B cell (primary cell): ENCODE measurements at regions not wholly inside any gene's neighbourhood (a gene's known extent, or its start where the extent isn't known, plus 50 kb on each side); places are given as distances from the start of the nearest gene placed in this dataset.

Experiments
- ATAC-seq: fragments of 200-7000 bp; cut with Tn5 transposase; one replicate; pipeline ENCODE4 v1.10.0; 2021; ENCODE audit warnings: low read depth, mild to moderate bottlenecking, moderate number of reproducible peaks, moderate library complexity
- CTCF ChIA-PET: fragments of 350-600 bp; sonication (Branson Sonifier 250); formaldehyde crosslinking; loops from one replicate; lab custom pipeline; 2021; ENCODE audit warnings: antibody characterized with exemption, inconsistent platforms; lab: Charles Lee
- POLR2A ChIA-PET: fragments of 350-600 bp; sonication (Branson Sonifier 250); formaldehyde crosslinking; loops from one replicate; lab custom pipeline; 2021; ENCODE audit warnings: antibody characterized with exemption; lab: Charles Lee
- DNase-seq: peaks from one replicate; pipeline ENCODE4 v3.0.0; 2013
- H2AFZ ChIP-seq: 2 replicates; pipeline ENCODE4 v1.6.1; 2012; ENCODE audit warnings: mild to moderate bottlenecking, low read depth, low read length; ENCODE audit not compliant: insufficient read depth, poor library complexity, severe bottlenecking
- H3K27ac ChIP-seq, 2 donors: 1 replicate in 1 of 2; 2 replicates in 1 of 2; pipeline ENCODE4 v1.5.1; 2012 to 2013; ENCODE audit warnings: low read length in 2 of 2, mild to moderate bottlenecking in 2 of 2, moderate library complexity in 1 of 2
- H3K27me3 ChIP-seq, 4 experiments: fragments of 200-600 bp in 1 of 4; sonication (generic) in 1 of 4; replicated peaks in 1 of 4; 1 replicate in 2 of 4; 2 replicates in 2 of 4; pipeline versions ENCODE4 v1.6.1 to v1.7.0; 2013 to 2016; ENCODE audit warnings: low read length in 3 of 4, mild to moderate bottlenecking in 2 of 4, mixed read lengths in 1 of 4, moderate library complexity in 1 of 4; ENCODE audit not compliant: insufficient read depth in 4 of 4, control insufficient read depth in 3 of 4; ENCODE audit errors: control extremely low read depth in 1 of 4
- H3K36me3 ChIP-seq, 2 experiments: replicated peaks in 1 of 2; 1 replicate in 1 of 2; 2 replicates in 1 of 2; pipeline versions ENCODE4 v1.6.1 to v1.7.1; 2013; ENCODE audit warnings: low read length in 1 of 2; ENCODE audit not compliant: insufficient read depth in 2 of 2, control insufficient read depth in 1 of 2; ENCODE audit errors: control extremely low read depth in 1 of 2, extremely low read depth in 1 of 2
- H3K4me1 ChIP-seq, 2 donors: fragments of 200-600 bp in 1 of 2; sonication (generic) in 1 of 2; 1 replicate in 1 of 2; 2 replicates in 1 of 2; pipeline versions ENCODE4 v1.5.1 to v1.6.1; 2013 to 2017; ENCODE audit warnings: low read length in 2 of 2; ENCODE audit not compliant: control insufficient read depth in 2 of 2, insufficient read depth in 2 of 2
- H3K4me2 ChIP-seq: replicated peaks from 2 replicates; pipeline ENCODE3; 2012; ENCODE audit warnings: mild to moderate bottlenecking, low read depth, low read length; ENCODE audit not compliant: poor library complexity, severe bottlenecking
- H3K4me3 ChIP-seq, 5 experiments: fragments of 200-600 bp in 1 of 5; sonication (generic) in 1 of 5; 1 replicate in 3 of 5; 2 replicates in 2 of 5; pipeline versions ENCODE4 v1.5.1 to v1.7.0; 2011 to 2016; ENCODE audit warnings: low read length in 4 of 5, mild to moderate bottlenecking in 4 of 5, low read depth in 2 of 5, control low read depth in 1 of 5, moderate library complexity in 1 of 5; ENCODE audit not compliant: insufficient read depth in 1 of 5; ENCODE audit errors: control extremely low read depth in 1 of 5, extremely low read depth in 1 of 5
- H3K79me2 ChIP-seq: fragments of 200-600 bp; sonication (generic); one replicate; pipeline ENCODE4 v1.6.0; 2016; ENCODE audit warnings: low read length; ENCODE audit not compliant: control insufficient read depth, insufficient read depth
- H3K9ac ChIP-seq: fragments of 200-600 bp; sonication (generic); 2 replicates; pipeline ENCODE4 v1.6.1; 2017; ENCODE audit warnings: mild to moderate bottlenecking, low read length, moderate library complexity
- H3K9me3 ChIP-seq, 3 donors: one replicate each; pipeline versions ENCODE4 v1.6.1 to v1.7.1; 2013; ENCODE audit warnings: low read length in 2 of 3; ENCODE audit not compliant: control insufficient read depth in 2 of 3, insufficient read depth in 1 of 3; ENCODE audit errors: control extremely low read depth in 1 of 3
- H4K20me1 ChIP-seq: 2 replicates; pipeline ENCODE4 v1.6.0; 2012; ENCODE audit warnings: mild to moderate bottlenecking, low read length; ENCODE audit not compliant: insufficient read depth, control insufficient read depth, poor library complexity, severe bottlenecking
- H3K27ac Mint-ChIP-seq: one replicate; pipeline ENCODE4 v1.8.0; 2021; ENCODE audit warnings: mixed read lengths
- H3K27me3 Mint-ChIP-seq: one replicate; pipeline ENCODE4 v1.8.0; 2021; ENCODE audit warnings: mixed read lengths
- H3K4me1 Mint-ChIP-seq: one replicate; pipeline ENCODE4 v1.8.0; 2021; ENCODE audit warnings: mixed read lengths
- H3K4me3 Mint-ChIP-seq: one replicate; pipeline ENCODE4 v1.8.0; 2021; ENCODE audit warnings: mixed read lengths
- H3K9me3 Mint-ChIP-seq: one replicate; pipeline ENCODE4 v1.8.0; 2022; ENCODE audit warnings: mixed read lengths; ENCODE audit not compliant: insufficient read depth
- EZH2 ChIP-seq: IDR thresholded peaks from 2 replicates; pipeline ENCODE4 v1.6.1; 2012; ENCODE audit warnings: borderline replicate concordance, low read depth, mild to moderate bottlenecking, moderate library complexity, low read length; ENCODE audit not compliant: insufficient read depth, poor library complexity, severe bottlenecking
- WGBS: methylation state at CpG from one replicate; pipeline ENCODE4 v1.1.5; 2013; ENCODE audit warnings: missing lambda C conversion rate; ENCODE audit not compliant: insufficient coverage; 5-methylcytosine and 5-hydroxymethylcytosine counted together
- intact Hi-C: fragments of 100-400 bp; cut with micrococcal nuclease; formaldehyde crosslinking; loops from one replicate; pipeline ENCODE4 v1.10.0; 2022
- TF ChIP-seq, protein P1 (sequence below): fragments of 200-600 bp; IDR thresholded peaks from one replicate; pipeline ENCODE4 v1.8.0; 2022; ENCODE audit warnings: antibody characterized with exemption, mild to moderate bottlenecking

DNA sequence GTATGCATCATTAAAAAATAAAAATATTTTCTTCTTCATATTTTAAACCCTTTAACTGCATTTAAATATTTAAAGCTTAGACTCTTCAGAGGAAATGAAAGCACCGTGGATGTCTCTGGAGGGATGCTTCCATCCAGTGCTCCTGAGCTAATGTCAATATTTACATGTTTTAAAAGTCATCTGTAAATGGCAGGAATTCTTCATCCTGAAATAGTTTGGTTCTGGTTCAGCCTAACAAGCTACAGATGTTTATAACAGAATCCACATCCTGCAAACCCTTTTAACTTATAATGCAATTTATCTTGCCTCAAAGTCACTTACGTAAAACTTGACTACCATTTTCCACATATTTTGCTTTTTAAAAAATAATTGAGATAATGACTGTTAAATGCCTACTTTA is 1207.3 kb downstream of the SLC16A7 start:
- H3K9me3 Mint-ChIP-seq: no peaks in the 10 kb centered on the region
- ATAC-seq: no peak
- no CpG with 5 or more reads among the region's 2 CpGs for WGBS

DNA sequence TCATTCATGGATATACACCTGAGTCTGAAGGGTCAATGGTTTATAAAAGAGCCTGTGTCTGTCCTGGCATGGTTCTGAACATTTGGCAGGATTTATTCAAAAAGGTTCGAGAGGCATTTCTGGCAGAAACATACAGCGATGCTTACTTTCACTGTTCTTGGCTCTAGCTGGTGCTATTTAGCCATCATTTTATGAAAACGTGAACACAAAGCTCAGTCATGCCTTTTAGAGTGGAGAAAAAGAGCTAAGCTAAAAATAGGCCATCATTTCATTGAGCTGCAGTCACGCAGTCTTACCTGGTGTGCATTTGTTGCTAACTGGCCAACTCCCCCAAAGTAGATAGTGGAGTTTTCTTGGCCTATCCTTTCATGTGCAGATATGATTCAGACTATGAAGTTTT is 1209.5 kb downstream of the SLC16A7 start:
- no peaks in the 10 kb centered on the region for H3K27me3 ChIP-seq
- H3K4me3 ChIP-seq: no peak overlapping the region
- DNase-seq: no peak
- H3K4me3 Mint-ChIP-seq: no peak overlapping the region
- ChIA-PET CTCF (no interaction called here), POLR2A (no interaction called here)
- H3K27me3 Mint-ChIP-seq: no peaks in the 10 kb centered on the region
- H3K79me2 ChIP-seq: no peaks in the 10 kb centered on the region
- TF ChIP-seq, protein P1, sequence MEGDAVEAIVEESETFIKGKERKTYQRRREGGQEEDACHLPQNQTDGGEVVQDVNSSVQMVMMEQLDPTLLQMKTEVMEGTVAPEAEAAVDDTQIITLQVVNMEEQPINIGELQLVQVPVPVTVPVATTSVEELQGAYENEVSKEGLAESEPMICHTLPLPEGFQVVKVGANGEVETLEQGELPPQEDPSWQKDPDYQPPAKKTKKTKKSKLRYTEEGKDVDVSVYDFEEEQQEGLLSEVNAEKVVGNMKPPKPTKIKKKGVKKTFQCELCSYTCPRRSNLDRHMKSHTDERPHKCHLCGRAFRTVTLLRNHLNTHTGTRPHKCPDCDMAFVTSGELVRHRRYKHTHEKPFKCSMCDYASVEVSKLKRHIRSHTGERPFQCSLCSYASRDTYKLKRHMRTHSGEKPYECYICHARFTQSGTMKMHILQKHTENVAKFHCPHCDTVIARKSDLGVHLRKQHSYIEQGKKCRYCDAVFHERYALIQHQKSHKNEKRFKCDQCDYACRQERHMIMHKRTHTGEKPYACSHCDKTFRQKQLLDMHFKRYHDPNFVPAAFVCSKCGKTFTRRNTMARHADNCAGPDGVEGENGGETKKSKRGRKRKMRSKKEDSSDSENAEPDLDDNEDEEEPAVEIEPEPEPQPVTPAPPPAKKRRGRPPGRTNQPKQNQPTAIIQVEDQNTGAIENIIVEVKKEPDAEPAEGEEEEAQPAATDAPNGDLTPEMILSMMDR: no peak
- TF ChIP-seq EZH2: no peak
- H3K9me3 ChIP-seq: no peaks in the 10 kb centered on the region
- ATAC-seq: no peak
- intact Hi-C loops: no loop called here
- H3K9me3 Mint-ChIP-seq: no peaks in the 10 kb centered on the region
- no peaks in the 10 kb centered on the region for H3K4me1 Mint-ChIP-seq
- no peak overlapping the region for H3K27ac Mint-ChIP-seq
- WGBS: 96% methylated on average over 2 of the region's 4 CpGs
- H3K4me1 ChIP-seq: no peaks in the 10 kb centered on the region
- no peak overlapping the region for H2AFZ ChIP-seq
- H3K4me2 ChIP-seq: no peak overlapping the region
- H3K36me3 ChIP-seq: no peaks in the 10 kb centered on the region
- H4K20me1 ChIP-seq: no peaks in the 10 kb centered on the region
- H3K9ac ChIP-seq: no peak overlapping the region
- no peak overlapping the region for H3K27ac ChIP-seq

More for the DNA sequence above, 1207.3 kb downstream of the SLC16A7 start:
- Histone ChIP-seq H3K4me3 (no peak overlapping the region), H4K20me1 (no peaks in the 10 kb centered on the region), H3K36me3 (no peaks in the 10 kb centered on the region), H2AFZ (no peak overlapping the region), H3K27ac (no peak overlapping the region), H3K4me1 (no peaks in the 10 kb centered on the region), H3K9ac (no peak overlapping the region), H3K27me3 (no peaks in the 10 kb centered on the region), H3K4me2 (no peak overlapping the region), H3K9me3 (no peaks in the 10 kb centered on the region), H3K79me2 (no peaks in the 10 kb centered on the region)
- no peaks in the 10 kb centered on the region for H3K27me3 Mint-ChIP-seq
- intact Hi-C loops: no loop called here
- no peaks in the 10 kb centered on the region for H3K4me1 Mint-ChIP-seq
- ChIA-PET POLR2A (no interaction called here), CTCF (no interaction called here)
- no peak for TF ChIP-seq EZH2
- TF ChIP-seq, protein P1: no peak
- H3K4me3 Mint-ChIP-seq: no peak overlapping the region
- no peak for DNase-seq
- no peak overlapping the region for H3K27ac Mint-ChIP-seq
